CD4-positive, CD25-positive, alpha-beta regulatory T cell (primary cell): ENCODE measurements at regions not wholly inside any gene's neighbourhood (a gene's known extent, or its start where the extent isn't known, plus 50 kb on each side); places are given as distances from the start of the nearest gene placed in this dataset.
A peak's percentile ranks its signal among the peaks of the same experiment; 100 is the strongest.
"Not testable (repeated sequence)": the region's sequence is repeated elsewhere in the genome, so short reads cannot be mapped to it uniquely, and the experiment has no call there.

Experiments
- ATAC-seq, 2 donors: fragments of 150-1000 bp; cut with Tn5 transposase; one replicate each; pipeline ENCODE4 v1.10.0; 2021; ENCODE audit warnings: low read depth in 2 of 2, moderate number of reproducible peaks in 2 of 2, moderate library complexity in 1 of 2
- DNase-seq, 3 donors: peaks; one replicate each; pipeline versions ENCODE4 v3.0.0 to v3.0.0-alpha.2; 2012 to 2022; ENCODE audit warnings: mixed read lengths in 1 of 3
- H3K27ac ChIP-seq: one replicate; pipeline ENCODE4 v1.7.0; 2013; ENCODE audit warnings: mild to moderate bottlenecking, low read length; ENCODE audit not compliant: insufficient read depth, poor library complexity, severe bottlenecking
- H3K27me3 ChIP-seq: one replicate; pipeline ENCODE4 v1.7.0; 2013; ENCODE audit warnings: low read length; ENCODE audit not compliant: control insufficient read depth, insufficient read depth
- H3K36me3 ChIP-seq: one replicate; pipeline ENCODE4 v1.7.0; 2013; ENCODE audit warnings: mild to moderate bottlenecking, low read length, moderate library complexity; ENCODE audit not compliant: control insufficient read depth, insufficient read depth
- H3K4me1 ChIP-seq: 2 replicates; pipeline ENCODE4 v1.7.0; 2013; ENCODE audit warnings: mild to moderate bottlenecking, low read length; ENCODE audit not compliant: insufficient read depth, control insufficient read depth, poor library complexity, severe bottlenecking
- H3K4me3 ChIP-seq: one replicate; pipeline ENCODE4 v1.7.0; 2013; ENCODE audit warnings: low read depth, mild to moderate bottlenecking, low read length, moderate library complexity
- H3K9me3 ChIP-seq, 2 experiments: 1 replicate in 1 of 2; 2 replicates in 1 of 2; pipeline ENCODE4 v1.7.0; 2013; ENCODE audit warnings: low read length in 2 of 2, mild to moderate bottlenecking in 1 of 2, moderate library complexity in 1 of 2; ENCODE audit not compliant: control insufficient read depth in 2 of 2
- H3K27ac Mint-ChIP-seq, 3 donors: one replicate each; pipeline ENCODE4 v1.8.0; 2020 to 2022; ENCODE audit warnings: mild to moderate bottlenecking in 3 of 3, mixed read lengths in 3 of 3, moderate library complexity in 2 of 3
- H3K27me3 Mint-ChIP-seq: one replicate; pipeline ENCODE4 v1.8.0; 2022; ENCODE audit warnings: mild to moderate bottlenecking, mixed read lengths
- H3K36me3 Mint-ChIP-seq: one replicate; pipeline ENCODE4 v1.8.0; 2020; ENCODE audit warnings: mixed read lengths
- H3K4me1 Mint-ChIP-seq, 4 donors: one replicate each; pipeline ENCODE4 v1.8.0; 2020 to 2022; ENCODE audit warnings: mixed read lengths in 4 of 4, mild to moderate bottlenecking in 1 of 4
- H3K4me3 Mint-ChIP-seq, 4 donors: one replicate each; pipeline ENCODE4 v1.8.0; 2020 to 2022; ENCODE audit warnings: mild to moderate bottlenecking in 4 of 4, mixed read lengths in 4 of 4, moderate library complexity in 3 of 4
- H3K9me3 Mint-ChIP-seq, 7 donors: one replicate each; pipeline ENCODE4 v1.8.0; 2020 to 2022; ENCODE audit warnings: mixed read lengths in 7 of 7, mild to moderate bottlenecking in 3 of 7, moderate library complexity in 2 of 7

DNA sequence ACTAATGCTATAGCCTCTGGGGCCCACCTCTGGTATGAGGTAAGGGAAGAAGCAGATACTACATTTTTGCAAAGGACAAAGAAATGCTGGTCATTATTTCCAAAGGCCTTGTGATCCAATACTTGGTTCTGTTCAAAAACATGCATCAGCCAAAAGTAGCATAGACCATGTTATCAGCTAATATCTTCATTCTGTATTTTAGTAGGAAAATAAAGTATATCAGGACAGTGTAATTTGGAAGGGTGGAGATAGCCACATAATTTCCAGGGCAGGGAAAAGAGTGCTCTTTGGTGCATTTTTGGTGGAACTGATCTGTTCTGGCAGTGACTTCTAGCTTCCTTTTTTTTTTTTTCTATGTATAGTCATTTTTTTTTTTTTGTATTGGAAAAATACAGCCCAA is 258.0 kb upstream of the SOX4 start:
- H3K27ac Mint-ChIP-seq = no peak overlapping the region
- Histone ChIP-seq H3K4me3 (no peak overlapping the region), H3K9me3 (no peaks in the 10 kb centered on the region), H3K4me1 (no peaks in the 10 kb centered on the region), H3K27ac (no peak overlapping the region), H3K27me3 (no peaks in the 10 kb centered on the region), H3K36me3 (no peaks in the 10 kb centered on the region)
- DNase-seq (no peak), ATAC-seq (no peak)
- H3K9me3 Mint-ChIP-seq = peaks cover 0 to 4% (median 0%) of the 10 kb centered on the region in 7 donors
- no peaks in the 10 kb centered on the region for H3K4me1 Mint-ChIP-seq
- H3K27me3 Mint-ChIP-seq = peaks cover 6% of the 10 kb centered on the region
- no peaks in the 10 kb centered on the region for H3K36me3 Mint-ChIP-seq
- no peak overlapping the region for H3K4me3 Mint-ChIP-seq

DNA sequence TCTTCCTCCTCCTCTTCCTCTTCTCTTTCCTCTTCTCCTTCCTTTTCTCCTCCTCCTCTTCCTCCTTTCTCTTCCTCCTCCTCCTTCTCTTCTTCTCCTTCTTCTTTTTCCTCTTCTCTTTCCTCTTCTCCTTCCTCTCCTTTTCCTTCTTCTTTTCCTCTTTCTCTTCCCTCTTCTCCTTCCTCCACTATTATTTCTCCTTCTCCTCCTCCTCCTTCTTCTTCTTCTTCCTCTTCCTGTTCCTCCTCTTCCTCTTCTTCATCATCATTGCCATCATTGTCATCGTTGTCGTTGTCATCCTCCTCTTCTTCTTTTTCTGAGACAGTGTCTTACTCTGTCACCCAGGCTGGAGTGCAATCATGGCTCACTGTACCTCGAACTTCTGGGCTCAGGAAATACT is 256.3 kb upstream of the SOX4 start:
- H3K27me3 ChIP-seq = no peaks in the 10 kb centered on the region
- H3K9me3 Mint-ChIP-seq = peaks cover 0 to 5% (median 0%) of the 10 kb centered on the region in 7 donors
- H3K27me3 Mint-ChIP-seq = peaks cover 6% of the 10 kb centered on the region
- ATAC-seq (no peak), DNase-seq (no peak)
- no peaks in the 10 kb centered on the region for H3K4me1 Mint-ChIP-seq
- H3K27ac Mint-ChIP-seq = no peak overlapping the region
- H3K27ac ChIP-seq = no peak overlapping the region
- H3K36me3 Mint-ChIP-seq = no peaks in the 10 kb centered on the region
- no peaks in the 10 kb centered on the region for H3K9me3 ChIP-seq
- H3K4me3 Mint-ChIP-seq = no peak overlapping the region
- no peaks in the 10 kb centered on the region for H3K4me1 ChIP-seq
- no peak overlapping the region for H3K4me3 ChIP-seq
- no peaks in the 10 kb centered on the region for H3K36me3 ChIP-seq

DNA sequence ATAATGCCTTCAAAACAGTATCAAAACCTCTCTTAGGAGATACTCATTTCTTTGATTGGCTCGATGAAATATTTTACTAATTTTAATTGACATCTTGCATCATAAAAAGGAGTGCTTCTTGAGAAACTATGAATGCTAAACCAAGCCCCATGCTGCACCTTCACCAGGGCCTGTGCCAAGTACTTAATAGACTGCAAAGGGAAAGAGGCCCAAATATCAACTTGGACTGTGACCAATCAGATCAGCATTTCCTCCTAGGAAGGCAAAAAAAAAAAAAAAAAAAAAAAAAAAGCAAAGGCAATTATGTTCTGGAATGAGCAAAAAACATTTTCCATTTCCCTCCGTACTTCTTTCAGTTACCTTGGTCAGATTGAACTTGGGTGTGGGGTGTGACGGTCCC is 253.0 kb upstream of the SOX4 start:
- H3K27ac Mint-ChIP-seq = peak overlapping the region in 1 of 3 donors; percentile 20
- H3K36me3 Mint-ChIP-seq = no peaks in the 10 kb centered on the region
- H3K9me3 Mint-ChIP-seq = peaks cover 0 to 5% (median 0%) of the 10 kb centered on the region in 7 donors
- peaks cover 10% of the 10 kb centered on the region for H3K27me3 Mint-ChIP-seq
- Histone ChIP-seq H3K27ac (no peak overlapping the region), H3K27me3 (peaks cover 4% of the 10 kb centered on the region), H3K4me1 (no peaks in the 10 kb centered on the region), H3K36me3 (no peaks in the 10 kb centered on the region), H3K9me3 (no peaks in the 10 kb centered on the region), H3K4me3 (no peak overlapping the region)
- no peak overlapping the region for H3K4me3 Mint-ChIP-seq
- no peaks in the 10 kb centered on the region for H3K4me1 Mint-ChIP-seq
- ATAC-seq = no peak
- no peak for DNase-seq

DNA sequence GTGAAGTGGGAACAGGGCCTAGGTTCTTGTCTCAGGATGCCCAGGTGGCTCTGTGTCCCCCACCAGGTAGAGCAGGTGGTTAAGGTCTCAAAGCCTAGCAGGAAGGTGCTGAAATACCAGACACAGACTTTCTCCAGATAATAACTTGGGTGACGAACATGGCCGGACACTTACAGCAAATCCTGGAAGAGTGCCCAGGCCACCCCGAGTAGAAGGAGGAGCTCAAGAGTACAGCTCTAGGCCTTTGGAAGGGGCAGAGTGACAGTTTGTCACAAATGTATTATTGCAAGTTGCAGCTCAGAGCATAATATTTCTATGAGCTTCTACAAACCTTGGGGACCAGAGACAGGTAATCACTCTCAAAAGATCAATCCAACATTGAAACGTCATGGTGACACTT is 251.6 kb upstream of the SOX4 start:
- no peak overlapping the region for H3K27ac ChIP-seq
- DNase-seq (no peak), ATAC-seq (no peak)
- Mint-ChIP-seq H3K27me3 (peaks cover 10% of the 10 kb centered on the region), H3K27ac (no peak overlapping the region), H3K4me1 (no peaks in the 10 kb centered on the region), H3K9me3 (peaks cover 0 to 5% (median 2%) of the 10 kb centered on the region in 7 donors), H3K4me3 (no peak overlapping the region), H3K36me3 (no peaks in the 10 kb centered on the region)
- H3K4me3 ChIP-seq = no peak overlapping the region
- H3K9me3 ChIP-seq = no peaks in the 10 kb centered on the region
- peaks cover 4% of the 10 kb centered on the region for H3K27me3 ChIP-seq
- no peaks in the 10 kb centered on the region for H3K36me3 ChIP-seq
- H3K4me1 ChIP-seq = no peaks in the 10 kb centered on the region

DNA sequence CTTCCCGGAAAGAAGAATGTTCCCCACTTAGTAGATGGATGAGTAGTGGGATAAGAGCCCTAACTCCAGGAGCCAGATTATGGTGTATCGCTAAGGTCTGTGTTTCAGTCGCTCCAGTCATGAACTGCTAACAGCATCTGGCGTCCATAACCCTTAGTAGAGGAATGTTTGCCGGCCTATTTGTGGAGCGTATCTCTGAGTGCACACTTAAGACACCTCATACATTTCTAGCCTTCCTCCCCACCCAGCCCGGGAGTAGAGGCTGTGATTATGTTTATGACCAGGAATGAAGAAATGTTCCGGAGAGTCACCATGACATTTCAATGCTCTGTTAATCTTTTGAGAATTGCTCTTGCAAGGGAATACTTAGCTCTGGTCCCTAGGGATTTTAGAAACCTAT is 251.1 kb upstream of the SOX4 start:
- ATAC-seq (no peak), DNase-seq (no peak)
- no peak overlapping the region for H3K27ac Mint-ChIP-seq
- H3K36me3 ChIP-seq = no peaks in the 10 kb centered on the region
- H3K36me3 Mint-ChIP-seq = no peaks in the 10 kb centered on the region
- no peak overlapping the region for H3K4me3 ChIP-seq
- H3K9me3 ChIP-seq = no peaks in the 10 kb centered on the region
- H3K27ac ChIP-seq = no peak overlapping the region
- no peaks in the 10 kb centered on the region for H3K4me1 Mint-ChIP-seq
- H3K4me1 ChIP-seq = no peaks in the 10 kb centered on the region
- peaks cover 0 to 5% (median 1%) of the 10 kb centered on the region in 7 donors for H3K9me3 Mint-ChIP-seq
- no peak overlapping the region for H3K4me3 Mint-ChIP-seq
- peaks cover 8% of the 10 kb centered on the region for H3K27me3 Mint-ChIP-seq
- H3K27me3 ChIP-seq = peaks cover 4% of the 10 kb centered on the region

DNA sequence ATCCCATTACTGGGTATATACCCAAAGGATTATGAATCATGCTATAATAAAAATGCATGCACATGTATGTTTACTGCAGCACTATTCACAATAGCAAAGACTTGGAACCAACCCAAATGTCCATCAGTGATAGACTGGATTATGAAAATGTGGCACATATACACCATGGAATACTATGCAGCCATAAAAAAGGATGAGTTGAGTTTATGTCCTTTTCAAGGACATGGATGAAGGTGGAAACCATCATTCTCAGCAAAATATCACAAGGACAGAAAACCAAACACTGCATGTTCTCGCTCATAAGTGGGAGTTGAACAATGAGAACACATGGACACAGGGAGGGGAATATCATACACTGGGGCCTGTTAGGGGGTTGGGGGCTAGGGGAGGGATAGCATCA is 247.8 kb upstream of the SOX4 start:
- H3K27me3 ChIP-seq, DNase-seq, H3K4me1 ChIP-seq, H3K4me1 Mint-ChIP-seq, H3K4me3 Mint-ChIP-seq, H3K27ac Mint-ChIP-seq, ATAC-seq, H3K4me3 ChIP-seq, H3K9me3 ChIP-seq, H3K27me3 Mint-ChIP-seq, H3K36me3 Mint-ChIP-seq, H3K9me3 Mint-ChIP-seq, H3K36me3 ChIP-seq, H3K27ac ChIP-seq: not testable (repeated sequence)

DNA sequence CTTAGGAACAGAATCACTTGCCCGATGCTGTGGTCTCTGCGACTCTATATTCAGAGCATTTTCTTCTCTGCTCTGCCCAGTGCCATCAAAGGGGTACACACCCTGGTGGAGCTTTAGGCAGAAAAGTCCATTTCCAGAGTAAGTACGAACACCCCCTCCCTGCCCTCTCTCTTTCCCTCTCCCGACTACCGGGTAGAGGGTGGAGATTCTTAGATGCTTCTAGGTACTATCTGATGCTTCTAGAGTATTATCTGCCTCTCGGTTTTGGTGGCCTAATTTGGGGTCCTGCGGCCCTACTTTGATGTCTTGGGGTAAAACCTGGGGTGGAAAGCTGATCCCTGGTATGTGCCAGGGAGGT is 245.4 kb upstream of the SOX4 start:
- H3K36me3 ChIP-seq = no peaks in the 10 kb centered on the region
- H3K4me1 Mint-ChIP-seq = no peaks in the 10 kb centered on the region
- ATAC-seq (no peak), DNase-seq (no peak)
- no peak overlapping the region for H3K27ac ChIP-seq
- H3K4me1 ChIP-seq = no peaks in the 10 kb centered on the region
- no peaks in the 10 kb centered on the region for H3K9me3 ChIP-seq
- no peaks in the 10 kb centered on the region for H3K36me3 Mint-ChIP-seq
- H3K27me3 Mint-ChIP-seq = peaks cover 4% of the 10 kb centered on the region
- H3K27me3 ChIP-seq = peaks cover 4% of the 10 kb centered on the region
- H3K4me3 Mint-ChIP-seq = no peak overlapping the region
- peaks cover 0 to 2% (median 1%) of the 10 kb centered on the region in 7 donors for H3K9me3 Mint-ChIP-seq
- no peak overlapping the region for H3K4me3 ChIP-seq
- H3K27ac Mint-ChIP-seq = no peak overlapping the region

DNA sequence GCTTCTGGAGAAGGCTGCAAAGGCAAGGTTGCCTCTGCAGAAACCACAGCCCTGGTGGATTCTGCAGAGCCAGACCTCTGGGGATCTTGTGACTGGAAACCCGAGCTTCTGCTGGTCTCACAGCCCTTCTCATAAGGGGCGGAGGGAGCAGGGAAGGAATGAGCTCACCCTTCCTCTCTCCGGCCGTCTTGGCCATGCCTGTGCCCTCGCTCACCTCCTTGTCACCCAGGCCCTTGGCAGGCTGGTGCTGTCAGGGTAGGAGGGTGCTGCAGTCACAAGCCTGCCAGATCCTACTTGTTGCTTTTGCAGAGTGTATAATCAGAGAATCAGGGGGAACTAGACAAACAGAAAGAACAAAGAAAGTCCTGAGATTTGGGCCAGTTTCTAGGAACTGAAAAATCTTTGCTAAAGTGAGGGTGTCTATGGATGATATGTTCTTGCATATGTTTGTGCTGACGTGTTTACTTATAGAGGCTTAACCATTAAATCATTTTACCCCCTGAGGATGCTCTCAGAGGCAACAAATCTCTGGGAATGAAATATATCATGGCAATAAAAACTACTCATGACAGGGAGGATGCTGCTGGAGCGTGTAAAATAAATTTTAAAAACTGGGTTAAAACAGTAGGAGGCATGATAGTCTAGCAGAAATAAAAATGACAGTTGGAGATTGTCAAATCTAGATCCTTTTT is 244.9 kb upstream of the SOX4 start:
- no peaks in the 10 kb centered on the region for H3K36me3 Mint-ChIP-seq
- H3K4me1 Mint-ChIP-seq = no peaks in the 10 kb centered on the region
- no peaks in the 10 kb centered on the region for H3K4me1 ChIP-seq
- no peak overlapping the region for H3K27ac ChIP-seq
- H3K4me3 ChIP-seq = no peak overlapping the region
- H3K36me3 ChIP-seq = no peaks in the 10 kb centered on the region
- DNase-seq = no peak
- peaks cover 0 to 2% (median 1%) of the 10 kb centered on the region in 7 donors for H3K9me3 Mint-ChIP-seq
- H3K27me3 ChIP-seq = peaks cover 3% of the 10 kb centered on the region
- H3K27ac Mint-ChIP-seq = no peak overlapping the region
- ATAC-seq = no peak
- H3K27me3 Mint-ChIP-seq = peaks cover 4% of the 10 kb centered on the region
- H3K9me3 ChIP-seq = no peaks in the 10 kb centered on the region
- no peak overlapping the region for H3K4me3 Mint-ChIP-seq
